ENCODE measurements at regions not wholly inside any gene's neighbourhood (a gene's known extent, or its start where the extent isn't known, plus 50 kb on each side); places are given as distances from the start of the nearest gene placed in this dataset.
A peak's percentile ranks its signal among the peaks of the same experiment; 100 is the strongest.

DNA sequence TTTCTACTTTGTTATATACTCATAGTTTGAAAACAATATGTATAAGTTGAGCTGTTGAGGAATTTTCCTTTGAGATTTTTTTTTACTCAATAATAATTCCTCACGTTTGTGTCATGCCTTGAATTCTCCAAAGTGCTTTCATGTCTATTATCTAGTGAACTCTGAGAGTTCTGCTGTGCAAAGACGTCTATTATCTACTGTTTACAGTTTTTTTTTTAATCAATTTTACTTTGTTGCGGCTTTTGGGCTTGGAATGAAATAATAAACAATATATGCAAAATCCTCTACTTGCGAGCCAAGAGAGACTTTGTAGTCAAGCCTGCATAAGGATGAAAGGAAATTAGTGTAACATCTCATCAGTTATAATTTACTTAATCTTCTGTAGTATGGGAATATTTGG is 107.2 kb upstream of the FRMD6 start:
- Histone ChIP-seq H3K36me3 (no peaks in the 10 kb centered on the region), H3K4me3 (no peak overlapping the region), H3K27me3 (no peaks in the 10 kb centered on the region), H3K9me3 (no peaks in the 10 kb centered on the region), H3K27ac (no peak overlapping the region), H3K4me1 (peaks cover 0 to 43% (median 33%) of the 10 kb centered on the region in 4 donors)
- no peak for DNase-seq
- intact Hi-C loops (cut with DNase I): loop anchor here (5.0 kb wide), 1 partner anchor 108 kb away; the partner anchor contains the start of gene FRMD6
- WGBS, 2 donors: 66 to 78% methylated on average over 4 of the region's 4 CpGs
- TF ChIP-seq POLR2AphosphoS5 (IDR thresholded peaks at IDR 0.05) (no peak), POLR2A (IDR thresholded peaks at IDR 0.05) (no peak)

DNA sequence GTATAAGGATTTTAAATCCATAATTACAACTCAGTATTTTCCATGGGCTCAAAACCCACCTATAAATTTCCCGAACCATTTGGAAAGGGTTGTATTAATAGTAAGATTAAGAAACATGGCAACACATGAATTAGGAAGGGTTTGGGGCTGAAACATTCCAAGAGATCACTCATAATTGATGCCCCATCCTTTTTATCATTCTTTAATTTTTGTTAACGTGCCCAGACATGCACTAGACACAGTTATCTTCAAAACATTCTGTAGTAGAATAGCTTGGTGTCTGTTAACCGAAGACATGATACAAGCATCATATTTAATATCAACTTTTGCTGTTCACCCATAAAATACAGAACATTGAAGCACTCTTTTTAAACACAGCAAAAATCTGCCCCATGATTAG is 106.8 kb upstream of the FRMD6 start:
- peaks cover 0 to 39% (median 28%) of the 10 kb centered on the region in 4 donors for H3K4me1 ChIP-seq
- intact Hi-C loops (cut with DNase I): loop anchor here (5.0 kb wide), 1 partner anchor 107 kb away; the partner anchor contains the start of gene FRMD6
- no peaks in the 10 kb centered on the region for H3K9me3 ChIP-seq
- H3K4me3 ChIP-seq: no peak overlapping the region
- no peak for DNase-seq
- H3K27me3 ChIP-seq: no peaks in the 10 kb centered on the region
- no peaks in the 10 kb centered on the region for H3K36me3 ChIP-seq
- H3K27ac ChIP-seq: peak overlapping the region in 1 of 4 donors; percentile 9
- WGBS, 2 donors: 81 to 85% methylated on average over 3 of the region's 3 CpGs
- TF ChIP-seq, protein P1, sequence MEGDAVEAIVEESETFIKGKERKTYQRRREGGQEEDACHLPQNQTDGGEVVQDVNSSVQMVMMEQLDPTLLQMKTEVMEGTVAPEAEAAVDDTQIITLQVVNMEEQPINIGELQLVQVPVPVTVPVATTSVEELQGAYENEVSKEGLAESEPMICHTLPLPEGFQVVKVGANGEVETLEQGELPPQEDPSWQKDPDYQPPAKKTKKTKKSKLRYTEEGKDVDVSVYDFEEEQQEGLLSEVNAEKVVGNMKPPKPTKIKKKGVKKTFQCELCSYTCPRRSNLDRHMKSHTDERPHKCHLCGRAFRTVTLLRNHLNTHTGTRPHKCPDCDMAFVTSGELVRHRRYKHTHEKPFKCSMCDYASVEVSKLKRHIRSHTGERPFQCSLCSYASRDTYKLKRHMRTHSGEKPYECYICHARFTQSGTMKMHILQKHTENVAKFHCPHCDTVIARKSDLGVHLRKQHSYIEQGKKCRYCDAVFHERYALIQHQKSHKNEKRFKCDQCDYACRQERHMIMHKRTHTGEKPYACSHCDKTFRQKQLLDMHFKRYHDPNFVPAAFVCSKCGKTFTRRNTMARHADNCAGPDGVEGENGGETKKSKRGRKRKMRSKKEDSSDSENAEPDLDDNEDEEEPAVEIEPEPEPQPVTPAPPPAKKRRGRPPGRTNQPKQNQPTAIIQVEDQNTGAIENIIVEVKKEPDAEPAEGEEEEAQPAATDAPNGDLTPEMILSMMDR (IDR thresholded peaks at IDR 0.05): no peak
- TF ChIP-seq EP300 (IDR thresholded peaks at IDR 0.05): no peak
- TF ChIP-seq POLR2A (IDR thresholded peaks at IDR 0.05): no peak
- TF ChIP-seq POLR2AphosphoS5 (IDR thresholded peaks at IDR 0.05): no peak

DNA sequence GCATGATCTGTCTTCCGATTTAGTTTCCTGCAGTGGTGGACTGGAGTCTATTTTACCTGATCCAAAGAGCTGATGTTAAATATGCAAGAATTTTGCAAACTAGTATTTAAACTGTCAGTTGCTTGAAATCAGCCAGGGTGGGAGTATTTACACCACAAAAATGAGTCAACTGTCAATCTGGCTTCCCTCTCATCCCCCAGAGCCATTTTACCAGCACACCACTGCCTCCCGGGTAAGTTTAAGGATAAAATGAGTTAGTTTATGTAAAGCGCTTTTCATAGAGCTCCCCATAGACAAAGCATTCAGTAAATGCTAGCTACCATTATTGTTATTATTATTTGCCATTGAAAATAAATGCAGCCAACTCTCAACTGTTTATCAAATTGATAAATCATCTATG is 106.3 kb upstream of the FRMD6 start:
- peak overlapping the region in 2 of 4 donors; percentile 1 to 9 for H3K27ac ChIP-seq
- H3K9me3 ChIP-seq: no peaks in the 10 kb centered on the region
- intact Hi-C loops (cut with DNase I): no loop called here

DNA sequence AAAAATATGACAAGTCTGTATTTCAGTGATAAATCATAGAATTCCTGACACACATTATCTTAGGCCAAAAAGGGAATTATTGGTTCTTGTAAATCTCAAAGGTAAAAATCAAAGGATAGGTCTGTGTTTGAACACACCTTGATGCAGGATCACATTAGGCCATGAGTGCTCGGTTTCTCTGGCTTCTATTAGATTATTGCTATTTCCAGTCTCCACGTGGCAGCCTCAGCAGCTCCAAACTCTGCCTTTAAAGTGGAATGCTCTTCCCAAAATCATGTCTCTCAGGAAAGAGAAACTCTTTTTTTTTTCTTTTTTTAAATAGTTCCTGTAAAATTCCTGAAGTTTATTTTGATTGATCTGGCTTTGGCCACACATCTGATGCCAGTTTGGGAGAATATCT is 105.6 kb upstream of the FRMD6 start:
- 43 to 49% methylated on average over 2 of the region's 2 CpGs for WGBS, 2 donors
- no peak for TF ChIP-seq POLR2AphosphoS5 (IDR thresholded peaks at IDR 0.05)
- TF ChIP-seq POLR2A (IDR thresholded peaks at IDR 0.05): no peak
- TF ChIP-seq, protein P1 (IDR thresholded peaks at IDR 0.05): no peak
- TF ChIP-seq EP300 (IDR thresholded peaks at IDR 0.05): no peak
- Histone ChIP-seq H3K4me3 (no peak overlapping the region), H3K4me1 (peaks cover 0 to 33% (median 24%) of the 10 kb centered on the region in 4 donors), H3K27me3 (no peaks in the 10 kb centered on the region), H3K27ac (peak overlapping the region in 2 of 4 donors; percentile 70 to 77), H3K9me3 (no peaks in the 10 kb centered on the region), H3K36me3 (no peaks in the 10 kb centered on the region)
- no peak for DNase-seq
- intact Hi-C loops (cut with DNase I): loop anchor here (2.0 kb wide), 1 partner anchor 263 kb away; no protein-coding TSS in a partner anchor

More for the DNA sequence above, 106.3 kb upstream of the FRMD6 start:
- Histone ChIP-seq H3K4me1 (peaks cover 0 to 34% (median 25%) of the 10 kb centered on the region in 4 donors), H3K36me3 (no peaks in the 10 kb centered on the region), H3K4me3 (no peak overlapping the region), H3K27me3 (no peaks in the 10 kb centered on the region)
- 73 to 81% methylated on average over 3 of the region's 3 CpGs for WGBS, 2 donors
- TF ChIP-seq POLR2A (IDR thresholded peaks at IDR 0.05) (no peak), EP300 (IDR thresholded peaks at IDR 0.05) (no peak)
- no peak for DNase-seq

DNA sequence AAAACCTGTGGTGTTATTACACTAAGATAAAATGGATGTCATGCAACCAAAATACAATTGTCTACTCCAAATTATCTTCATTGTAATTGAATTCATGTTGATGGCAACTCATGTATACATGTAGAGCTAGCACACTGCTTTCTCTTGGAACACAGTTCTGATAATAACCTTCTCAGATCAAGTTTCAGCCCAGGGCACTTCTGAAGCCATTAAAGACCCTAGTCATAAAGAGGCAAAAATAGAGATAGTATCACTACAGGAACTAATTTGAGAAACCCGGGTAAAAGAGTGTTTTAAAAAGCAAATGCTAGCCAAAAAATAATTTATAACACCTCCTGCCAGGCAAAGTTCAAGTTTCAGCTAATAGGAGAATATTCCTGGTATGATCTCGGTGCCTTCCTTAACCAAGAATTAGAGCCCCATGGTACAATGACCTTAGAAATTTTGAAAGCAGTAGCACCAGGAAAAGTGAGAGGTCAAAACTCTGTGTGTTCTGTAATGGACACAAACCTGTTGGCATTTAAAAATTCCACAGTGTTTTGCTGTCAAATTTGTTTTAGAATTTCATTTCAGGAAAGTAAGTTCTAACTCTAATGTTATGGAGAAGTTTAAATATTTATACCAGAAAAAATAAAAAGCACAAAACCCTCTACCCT is 105.0 kb upstream of the FRMD6 start:
- WGBS, 2 donors: 44 to 46% methylated on average over 2 of the region's 2 CpGs
- Histone ChIP-seq H3K9me3 (no peaks in the 10 kb centered on the region), H3K27ac (peak overlapping the region; percentile 30 to 77 (median 74)), H3K4me1 (peaks cover 0 to 33% (median 24%) of the 10 kb centered on the region in 4 donors), H3K4me3 (no peak overlapping the region), H3K27me3 (no peaks in the 10 kb centered on the region), H3K36me3 (no peaks in the 10 kb centered on the region)
- DNase-seq: no peak
- intact Hi-C loops (cut with DNase I): loop anchor here (2.0 kb wide), 1 partner anchor 264 kb away; no protein-coding TSS in a partner anchor
- TF ChIP-seq POLR2A (IDR thresholded peaks at IDR 0.05) (no peak), POLR2AphosphoS5 (IDR thresholded peaks at IDR 0.05) (no peak), EP300 (IDR thresholded peaks at IDR 0.05) (no peak)
- TF ChIP-seq, protein P1 (IDR thresholded peaks at IDR 0.05): no peak

All from sigmoid colon (tissue), 6 donors.